22Rv1 (cell line): ENCODE measurements at regions not wholly inside any gene's neighbourhood (a gene's known extent, or its start where the extent isn't known, plus 50 kb on each side); places are given as distances from the start of the nearest gene placed in this dataset.

Experiments used
- H3K27ac ChIP-seq: fragments of 450-650 bp; 2 replicates; pipeline ENCODE4 v1.5.1; 2017
- CTCF ChIP-seq: fragments of 450-650 bp; IDR thresholded peaks from 2 replicates; pipeline ENCODE4 v1.5.1; 2017; ENCODE audit warnings: mild to moderate bottlenecking
- ZFX ChIP-seq: fragments of 450-650 bp; IDR thresholded peaks from 2 replicates; pipeline ENCODE4 v1.6.1; 2017; ENCODE audit warnings: antibody characterized with exemption, borderline replicate concordance

GRCh38 chr15:92224843-92225242, 168.8 kb upstream of the ST8SIA2 start:
- H3K27ac ChIP-seq, result no peak overlapping the region
- TF ChIP-seq CTCF (no peak), ZFX (no peak)

- peak; percentile 33 for TF ChIP-seq CTCF
- TF ChIP-seq ZFX, result no peak
Observed at GRCh38 chr15:92226020-92226612, 167.6 kb upstream of the ST8SIA2 start.

GRCh38 chr15:92228830-92229229, 164.9 kb upstream of the ST8SIA2 start:
- TF ChIP-seq CTCF, result no peak
- TF ChIP-seq ZFX, result no peak

More at GRCh38 chr15:92226020-92226612, 167.6 kb upstream of the ST8SIA2 start:
- H3K27ac ChIP-seq, result no peak overlapping the region

GRCh38 chr15:92231461-92231860, 162.2 kb upstream of the ST8SIA2 start:
- no peak for TF ChIP-seq ZFX
- TF ChIP-seq CTCF, result no peak

More at GRCh38 chr15:92228830-92229229, 164.9 kb upstream of the ST8SIA2 start:
- no peak overlapping the region for H3K27ac ChIP-seq

GRCh38 chr15:92232317-92232716, 161.4 kb upstream of the ST8SIA2 start:
- H3K27ac ChIP-seq, result no peak overlapping the region
- no peak for TF ChIP-seq CTCF
- TF ChIP-seq ZFX, result no peak

More at GRCh38 chr15:92231461-92231860, 162.2 kb upstream of the ST8SIA2 start:
- no peak overlapping the region for H3K27ac ChIP-seq

GRCh38 chr15:92232876-92233275, 160.8 kb upstream of the ST8SIA2 start:
- TF ChIP-seq ZFX (no peak), CTCF (no peak)

GRCh38 chr15:92243227-92243626, 150.5 kb upstream of the ST8SIA2 start:
- no peak overlapping the region for H3K27ac ChIP-seq
- TF ChIP-seq ZFX (no peak), CTCF (no peak)

More at GRCh38 chr15:92232876-92233275, 160.8 kb upstream of the ST8SIA2 start:
- no peak overlapping the region for H3K27ac ChIP-seq
